ENCODE measurements at regions not wholly inside any gene's neighbourhood (a gene's known extent, or its start where the extent isn't known, plus 50 kb on each side); places are given as distances from the start of the nearest gene placed in this dataset.

GRCh38 chr2:83862600-83862999, 596.5 kb downstream of the SUCLG1 start:
- H3K36me3 ChIP-seq (ENCODE audit: control insufficient read depth in 2 of 2, insufficient read depth in 2 of 2, low read length in 2 of 2): no peaks in the 10 kb centered on the region
- H3K4me1 ChIP-seq (ENCODE audit: control insufficient read depth, insufficient read depth, low read length): no peaks in the 10 kb centered on the region
- no peaks in the 10 kb centered on the region for H3K9me3 ChIP-seq (ENCODE audit: control insufficient read depth in 2 of 2, low read length in 2 of 2)
- no peaks in the 10 kb centered on the region for H3K27me3 ChIP-seq (ENCODE audit: control insufficient read depth in 1 of 2, insufficient read depth in 2 of 2, low read length in 2 of 2)
- H3K9ac ChIP-seq (ENCODE audit: low read length in 2 of 2): no peak overlapping the region
- H3K4me3 ChIP-seq (ENCODE audit: low read length in 2 of 2): no peak overlapping the region
- no peak overlapping the region for H3K27ac ChIP-seq (ENCODE audit: low read length)

GRCh38 chr2:83860320-83860719, 598.8 kb downstream of the SUCLG1 start:
- Histone ChIP-seq H3K27ac (ENCODE audit: low read length) (no peak overlapping the region), H3K9ac (ENCODE audit: low read length in 2 of 2) (no peak overlapping the region), H3K4me3 (ENCODE audit: low read length in 2 of 2) (no peak overlapping the region), H3K36me3 (ENCODE audit: control insufficient read depth in 2 of 2, insufficient read depth in 2 of 2, low read length in 2 of 2) (no peaks in the 10 kb centered on the region), H3K9me3 (ENCODE audit: control insufficient read depth in 2 of 2, low read length in 2 of 2) (no peaks in the 10 kb centered on the region), H3K4me1 (ENCODE audit: control insufficient read depth, insufficient read depth, low read length) (no peaks in the 10 kb centered on the region), H3K27me3 (ENCODE audit: control insufficient read depth in 1 of 2, insufficient read depth in 2 of 2, low read length in 2 of 2) (no peaks in the 10 kb centered on the region)

- H3K4me3 ChIP-seq (ENCODE audit: low read length in 2 of 2): no peak overlapping the region
- H3K4me1 ChIP-seq (ENCODE audit: control insufficient read depth, insufficient read depth, low read length): no peaks in the 10 kb centered on the region
- H3K36me3 ChIP-seq (ENCODE audit: control insufficient read depth in 2 of 2, insufficient read depth in 2 of 2, low read length in 2 of 2): no peaks in the 10 kb centered on the region
- H3K27ac ChIP-seq (ENCODE audit: low read length): no peak overlapping the region
- no peaks in the 10 kb centered on the region for H3K9me3 ChIP-seq (ENCODE audit: control insufficient read depth in 2 of 2, low read length in 2 of 2)
- H3K9ac ChIP-seq (ENCODE audit: low read length in 2 of 2): no peak overlapping the region
- no peaks in the 10 kb centered on the region for H3K27me3 ChIP-seq (ENCODE audit: control insufficient read depth in 1 of 2, insufficient read depth in 2 of 2, low read length in 2 of 2)
Observed at GRCh38 chr2:83859553-83859952, 599.5 kb downstream of the SUCLG1 start.

- H3K4me1 ChIP-seq (ENCODE audit: control insufficient read depth, insufficient read depth, low read length): no peaks in the 10 kb centered on the region
- H3K27ac ChIP-seq (ENCODE audit: low read length): no peak overlapping the region
- no peaks in the 10 kb centered on the region for H3K27me3 ChIP-seq (ENCODE audit: control insufficient read depth in 1 of 2, insufficient read depth in 2 of 2, low read length in 2 of 2)
- H3K9me3 ChIP-seq (ENCODE audit: control insufficient read depth in 2 of 2, low read length in 2 of 2): no peaks in the 10 kb centered on the region
- H3K36me3 ChIP-seq (ENCODE audit: control insufficient read depth in 2 of 2, insufficient read depth in 2 of 2, low read length in 2 of 2): no peaks in the 10 kb centered on the region
- no peak overlapping the region for H3K4me3 ChIP-seq (ENCODE audit: low read length in 2 of 2)
- H3K9ac ChIP-seq (ENCODE audit: low read length in 2 of 2): no peak overlapping the region
Observed at GRCh38 chr2:83851066-83851465, 608.0 kb downstream of the SUCLG1 start.

- H3K27me3 ChIP-seq (ENCODE audit: control insufficient read depth in 1 of 2, insufficient read depth in 2 of 2, low read length in 2 of 2): no peaks in the 10 kb centered on the region
- no peak overlapping the region for H3K4me3 ChIP-seq (ENCODE audit: low read length in 2 of 2)
- H3K36me3 ChIP-seq (ENCODE audit: control insufficient read depth in 2 of 2, insufficient read depth in 2 of 2, low read length in 2 of 2): no peaks in the 10 kb centered on the region
- H3K9me3 ChIP-seq (ENCODE audit: control insufficient read depth in 2 of 2, low read length in 2 of 2): no peaks in the 10 kb centered on the region
- H3K9ac ChIP-seq (ENCODE audit: low read length in 2 of 2): no peak overlapping the region
- H3K4me1 ChIP-seq (ENCODE audit: control insufficient read depth, insufficient read depth, low read length): no peaks in the 10 kb centered on the region
- H3K27ac ChIP-seq (ENCODE audit: low read length): no peak overlapping the region
Observed at GRCh38 chr2:83850071-83850725, 608.9 kb downstream of the SUCLG1 start.

- H3K4me1 ChIP-seq (ENCODE audit: control insufficient read depth, insufficient read depth, low read length): no peaks in the 10 kb centered on the region
- H3K36me3 ChIP-seq (ENCODE audit: control insufficient read depth in 2 of 2, insufficient read depth in 2 of 2, low read length in 2 of 2): no peaks in the 10 kb centered on the region
- no peak overlapping the region for H3K9ac ChIP-seq (ENCODE audit: low read length in 2 of 2)
- no peak overlapping the region for H3K4me3 ChIP-seq (ENCODE audit: low read length in 2 of 2)
- H3K27ac ChIP-seq (ENCODE audit: low read length): no peak overlapping the region
- no peaks in the 10 kb centered on the region for H3K9me3 ChIP-seq (ENCODE audit: control insufficient read depth in 2 of 2, low read length in 2 of 2)
- no peaks in the 10 kb centered on the region for H3K27me3 ChIP-seq (ENCODE audit: control insufficient read depth in 1 of 2, insufficient read depth in 2 of 2, low read length in 2 of 2)
Observed at GRCh38 chr2:83844490-83844889, 614.6 kb downstream of the SUCLG1 start.

GRCh38 chr2:83842421-83842820, 616.7 kb downstream of the SUCLG1 start:
- H3K4me3 ChIP-seq (ENCODE audit: low read length in 2 of 2): no peak overlapping the region
- H3K4me1 ChIP-seq (ENCODE audit: control insufficient read depth, insufficient read depth, low read length): no peaks in the 10 kb centered on the region
- no peaks in the 10 kb centered on the region for H3K9me3 ChIP-seq (ENCODE audit: control insufficient read depth in 2 of 2, low read length in 2 of 2)
- H3K9ac ChIP-seq (ENCODE audit: low read length in 2 of 2): no peak overlapping the region
- no peak overlapping the region for H3K27ac ChIP-seq (ENCODE audit: low read length)
- H3K36me3 ChIP-seq (ENCODE audit: control insufficient read depth in 2 of 2, insufficient read depth in 2 of 2, low read length in 2 of 2): no peaks in the 10 kb centered on the region
- H3K27me3 ChIP-seq (ENCODE audit: control insufficient read depth in 1 of 2, insufficient read depth in 2 of 2, low read length in 2 of 2): no peaks in the 10 kb centered on the region

- Histone ChIP-seq H3K4me3 (ENCODE audit: low read length in 2 of 2) (no peak overlapping the region), H3K9ac (ENCODE audit: low read length in 2 of 2) (no peak overlapping the region), H3K27me3 (ENCODE audit: control insufficient read depth in 1 of 2, insufficient read depth in 2 of 2, low read length in 2 of 2) (no peaks in the 10 kb centered on the region), H3K4me1 (ENCODE audit: control insufficient read depth, insufficient read depth, low read length) (no peaks in the 10 kb centered on the region), H3K27ac (ENCODE audit: low read length) (no peak overlapping the region), H3K36me3 (ENCODE audit: control insufficient read depth in 2 of 2, insufficient read depth in 2 of 2, low read length in 2 of 2) (no peaks in the 10 kb centered on the region), H3K9me3 (ENCODE audit: control insufficient read depth in 2 of 2, low read length in 2 of 2) (peaks cover 0 to 3% of the 10 kb centered on the region in 2 donors)
Observed at GRCh38 chr2:83837823-83838222, 621.3 kb downstream of the SUCLG1 start.

- H3K27ac ChIP-seq (ENCODE audit: low read length): no peak overlapping the region
- no peaks in the 10 kb centered on the region for H3K36me3 ChIP-seq (ENCODE audit: control insufficient read depth in 2 of 2, insufficient read depth in 2 of 2, low read length in 2 of 2)
- H3K9ac ChIP-seq (ENCODE audit: low read length in 2 of 2): no peak overlapping the region
- H3K4me1 ChIP-seq (ENCODE audit: control insufficient read depth, insufficient read depth, low read length): no peaks in the 10 kb centered on the region
- no peak overlapping the region for H3K4me3 ChIP-seq (ENCODE audit: low read length in 2 of 2)
- no peaks in the 10 kb centered on the region for H3K27me3 ChIP-seq (ENCODE audit: control insufficient read depth in 1 of 2, insufficient read depth in 2 of 2, low read length in 2 of 2)
- peaks cover 2 to 3% of the 10 kb centered on the region in 2 donors for H3K9me3 ChIP-seq (ENCODE audit: control insufficient read depth in 2 of 2, low read length in 2 of 2)
Observed at GRCh38 chr2:83827618-83828017, 631.5 kb downstream of the SUCLG1 start.

- no peaks in the 10 kb centered on the region for H3K27me3 ChIP-seq (ENCODE audit: control insufficient read depth in 1 of 2, insufficient read depth in 2 of 2, low read length in 2 of 2)
- H3K9me3 ChIP-seq (ENCODE audit: control insufficient read depth in 2 of 2, low read length in 2 of 2): peaks cover 2 to 3% of the 10 kb centered on the region in 2 donors
- no peaks in the 10 kb centered on the region for H3K4me1 ChIP-seq (ENCODE audit: control insufficient read depth, insufficient read depth, low read length)
- H3K4me3 ChIP-seq (ENCODE audit: low read length in 2 of 2): no peak overlapping the region
- H3K9ac ChIP-seq (ENCODE audit: low read length in 2 of 2): no peak overlapping the region
- no peaks in the 10 kb centered on the region for H3K36me3 ChIP-seq (ENCODE audit: control insufficient read depth in 2 of 2, insufficient read depth in 2 of 2, low read length in 2 of 2)
- H3K27ac ChIP-seq (ENCODE audit: low read length): no peak overlapping the region
Observed at GRCh38 chr2:83826577-83826976, 632.5 kb downstream of the SUCLG1 start.

- Histone ChIP-seq H3K36me3 (ENCODE audit: control insufficient read depth in 2 of 2, insufficient read depth in 2 of 2, low read length in 2 of 2) (no peaks in the 10 kb centered on the region), H3K9me3 (ENCODE audit: control insufficient read depth in 2 of 2, low read length in 2 of 2) (peaks cover 2 to 3% of the 10 kb centered on the region in 2 donors), H3K4me1 (ENCODE audit: control insufficient read depth, insufficient read depth, low read length) (no peaks in the 10 kb centered on the region), H3K4me3 (ENCODE audit: low read length in 2 of 2) (no peak overlapping the region), H3K27me3 (ENCODE audit: control insufficient read depth in 1 of 2, insufficient read depth in 2 of 2, low read length in 2 of 2) (no peaks in the 10 kb centered on the region), H3K9ac (ENCODE audit: low read length in 2 of 2) (no peak overlapping the region), H3K27ac (ENCODE audit: low read length) (no peak overlapping the region)
Observed at GRCh38 chr2:83823229-83823628, 635.9 kb downstream of the SUCLG1 start.

All from stomach smooth muscle (tissue), 2 donors.